K562 (cell line): ENCODE measurements at regions not wholly inside any gene's neighbourhood (a gene's known extent, or its start where the extent isn't known, plus 50 kb on each side); places are given as distances from the start of the nearest gene placed in this dataset.

Experiments
- ATAC-seq: fragments of 200-7000 bp; cut with Tn5 transposase; 3 replicates; pipeline ENCODE4 v1.9.1; 2020; ENCODE audit warnings: moderate library complexity
- BruUV-seq: library from RNA; stranded (reverse); fragments of 400-500 nt; replicated peaks from 2 replicates; lab custom pipeline; 2021; lab: Mats Ljungman, UMichigan
- CTCF ChIA-PET: fragments of 300-600 bp; formaldehyde crosslinking; extraction: SDS; loops from one replicate; lab custom pipeline; 2021; ENCODE audit warnings: low intra/inter-chr PET ratio; lab: Yijun Ruan, JAX
- POLR2A ChIA-PET: fragments of 300-600, 350-650 bp; sonication (Branson Sonifier 250); formaldehyde crosslinking; extraction: SDS; loops from one replicate; lab custom pipeline; 2021; ENCODE audit warnings: antibody characterized with exemption, inconsistent platforms; lab: Yijun Ruan, JAX
- DNase-seq, 4 experiments: peaks; one replicate each; pipeline versions ENCODE4 v3.0.0 to v3.0.0-alpha.2; 2011 to 2018; ENCODE audit warnings: low spot score in 3 of 4, mixed read lengths in 3 of 4; ENCODE audit errors: extremely low read depth in 1 of 4
- FAIRE-seq: peaks from 2 replicates; lab custom pipeline; 2011; peaks lifted over from hg19 to GRCh38; lab: Jason Lieb, UNC
- H2AFZ ChIP-seq: 2 replicates; pipeline ENCODE4 v1.6.0; 2011; ENCODE audit warnings: low read depth, low read length, control low read depth, inconsistent platforms
- H3K27ac ChIP-seq: fragments of 200-600 bp; 3 replicates; pipeline ENCODE4 v1.8.0; 2011; ENCODE audit warnings: low read depth, mild to moderate bottlenecking, control low read depth, inconsistent platforms, low read length, moderate library complexity, mixed read lengths; ENCODE audit errors: extremely low read depth
- H3K27me3 ChIP-seq, 2 experiments: fragments of 300-600 bp in 1 of 2; 2 replicates in 1 of 2; 3 replicates in 1 of 2; pipeline versions ENCODE4 v1.6.0 to v1.8.0; 2011; ENCODE audit warnings: inconsistent platforms in 2 of 2, low read length in 2 of 2, mild to moderate bottlenecking in 1 of 2, mixed read lengths in 1 of 2, moderate library complexity in 1 of 2; ENCODE audit not compliant: control insufficient read depth in 2 of 2, insufficient read depth in 2 of 2
- H3K36me3 ChIP-seq: fragments of 300-600 bp; 3 replicates; pipeline ENCODE4 v1.8.0; 2011; ENCODE audit warnings: mild to moderate bottlenecking, low read length, inconsistent platforms; ENCODE audit not compliant: control insufficient read depth, insufficient read depth
- H3K4me1 ChIP-seq, 2 experiments: fragments of 200-600 bp in 1 of 2; replicated peaks in 1 of 2; 2 replicates in 1 of 2; 3 replicates in 1 of 2; pipeline versions ENCODE4 v1.5.1 to v1.8.0; 2011; ENCODE audit warnings: inconsistent platforms in 2 of 2, low read length in 2 of 2, mild to moderate bottlenecking in 1 of 2, mixed read lengths in 1 of 2, moderate library complexity in 1 of 2; ENCODE audit not compliant: control insufficient read depth in 2 of 2, insufficient read depth in 2 of 2
- H3K4me2 ChIP-seq: 2 replicates; pipeline ENCODE4 v1.6.1; 2011; ENCODE audit warnings: low read length, control low read depth, inconsistent platforms, mixed read lengths; ENCODE audit not compliant: insufficient read depth
- H3K4me3 ChIP-seq: fragments of 200-600 bp; sonication (generic), shearing (Covaris generic); 2 replicates; pipeline ENCODE4 v1.5.1; 2016; ENCODE audit warnings: control low read depth, inconsistent platforms
- H3K79me2 ChIP-seq: fragments of 200-600 bp; 3 replicates; pipeline ENCODE4 v1.8.0; 2011; ENCODE audit warnings: low read length, inconsistent platforms; ENCODE audit not compliant: control insufficient read depth, insufficient read depth
- H3K9ac ChIP-seq, 2 experiments: 2 replicates each; pipeline versions ENCODE4 v1.6.0 to v1.6.1; 2011; ENCODE audit warnings: low read depth in 2 of 2, low read length in 2 of 2, control low read depth in 1 of 2, inconsistent platforms in 1 of 2, mild to moderate bottlenecking in 1 of 2, mixed read lengths in 1 of 2; ENCODE audit not compliant: insufficient read depth in 1 of 2
- H3K9me1 ChIP-seq: one replicate; pipeline ENCODE4 v1.6.0; 2011; ENCODE audit warnings: inconsistent platforms, mild to moderate bottlenecking, low read length, moderate library complexity; ENCODE audit not compliant: control insufficient read depth, insufficient read depth
- H3K9me3 ChIP-seq: replicated peaks from 2 replicates; pipeline ENCODE4 v1.5.1; 2011; ENCODE audit warnings: low read depth, low read length, inconsistent platforms; ENCODE audit not compliant: control insufficient read depth, insufficient read depth
- H4K20me1 ChIP-seq: replicated peaks from 2 replicates; pipeline ENCODE4 v1.6.1; 2011; ENCODE audit warnings: low read length, inconsistent platforms, mixed read lengths; ENCODE audit not compliant: control insufficient read depth, insufficient read depth
- CBX1 ChIP-seq: sonication (generic); IDR thresholded peaks from 2 replicates; pipeline ENCODE4 v1.6.1; 2016; ENCODE audit warnings: antibody characterized with exemption, low read depth, mild to moderate bottlenecking
- CBX8 ChIP-seq: fragments of 200-600 bp; sonication (generic); IDR thresholded peaks from 2 replicates; pipeline ENCODE4 v1.6.1; 2012; ENCODE audit warnings: borderline replicate concordance, mixed run types, low read depth, mild to moderate bottlenecking, moderate library complexity, mixed read lengths, low read length, control low read depth, inconsistent platforms; ENCODE audit not compliant: poor library complexity, severe bottlenecking; ENCODE audit errors: extremely low read depth
- CEBPG ChIP-seq, 3 experiments: fragments of 200-800 bp in 1 of 3; sonication (Bioruptor generic) in 1 of 3; sonication (generic) in 1 of 3; formaldehyde crosslinking in 1 of 3; IDR thresholded peaks in 2 of 3; conservative IDR thresholded peaks in 1 of 3; 2 replicates each; pipeline versions ENCODE4 v1.6.1 to v1.8.0; 2016 to 2022; ENCODE audit warnings: missing compliant biosample characterization in 2 of 3, missing genetic modification characterization in 2 of 3, mild to moderate bottlenecking in 1 of 3, missing genetic modification reagents in 1 of 3
- GABPA ChIP-seq: fragments of 200-800 bp; sonication (Bioruptor generic); conservative IDR thresholded peaks from 2 replicates; pipeline ENCODE4 v1.6.1; 2016; ENCODE audit warnings: low read depth, missing genetic modification characterization, missing compliant biosample characterization
- ILF3 ChIP-seq: fragments of 450-650 bp; IDR thresholded peaks from 2 replicates; pipeline ENCODE4 v1.6.1; 2018; ENCODE audit warnings: antibody characterized with exemption, mild to moderate bottlenecking, moderate library complexity, borderline replicate concordance
- RHOXF2B ChIP-seq: fragments of 250-450 bp; sonication (Bioruptor Pico); conservative IDR thresholded peaks from 2 replicates; pipeline ENCODE4 v1.5.1; 2021
- STAT5B ChIP-seq: fragments of 250-450 bp; sonication (Bioruptor Pico); IDR thresholded peaks from 2 replicates; pipeline ENCODE4 v1.8.0; 2021; ENCODE audit warnings: mild to moderate bottlenecking, inconsistent platforms
- U2AF2 ChIP-seq: fragments of 200-400 bp; formaldehyde crosslinking; optimal IDR thresholded peaks from 2 replicates; pipeline ENCODE3; 2017; ENCODE audit warnings: low read depth, mild to moderate bottlenecking, low read length
- XRCC5 ChIP-seq: fragments of 200-400 bp; formaldehyde crosslinking; IDR thresholded peaks from 2 replicates; pipeline ENCODE4 v1.6.1; 2017; ENCODE audit warnings: low read depth, mild to moderate bottlenecking, low read length
- ZNF24 ChIP-seq: fragments of 450-650 bp; IDR thresholded peaks from 2 replicates; pipeline ENCODE4 v1.6.1; 2016
- ZNF253 ChIP-seq: fragments of 250-450 bp; sonication (Bioruptor Pico); conservative IDR thresholded peaks from 2 replicates; pipeline ENCODE4 v1.6.1; 2021; ENCODE audit warnings: mild to moderate bottlenecking
- WGBS: fragments of 100-300 bp; shearing (Covaris generic); methylation state at CpG from one replicate; pipeline ENCODE4 v1.1.6; 2016; ENCODE audit warnings: low coverage, mixed read lengths; ENCODE audit not compliant: insufficient coverage; ENCODE audit errors: missing lambda C conversion rate; 5-methylcytosine and 5-hydroxymethylcytosine counted together
- in situ Hi-C: fragments of 300-500 bp; cut with MboI; formaldehyde crosslinking; loops from 4 replicates; pipeline ENCODE4 v1.15.0; 2018; ENCODE audit warnings: inconsistent platforms, mixed read lengths
- intact Hi-C: fragments of 100-400 bp; cut with micrococcal nuclease; formaldehyde crosslinking; loops from 2 replicates; pipeline ENCODE4 v1.14.2; 2022
- TF ChIP-seq, protein P1 (sequence below): fragments of 250-450 bp; sonication (Bioruptor Pico); IDR thresholded peaks from 2 replicates; pipeline ENCODE4 v1.4.0; 2020; ENCODE audit warnings: borderline replicate concordance
- TF ChIP-seq, protein P2 (sequence below): fragments of 250-450 bp; sonication (Bioruptor Pico); IDR thresholded peaks from 2 replicates; pipeline ENCODE4 v1.8.0; 2022; ENCODE audit warnings: moderate library complexity, mild to moderate bottlenecking, inconsistent platforms
- TF ChIP-seq, protein P3 (sequence below): IDR thresholded peaks from 2 replicates; pipeline ENCODE4 v1.6.1; 2016; ENCODE audit warnings: missing genetic modification characterization, missing compliant biosample characterization
- TF ChIP-seq, protein P4 (sequence below): fragments of 250-450 bp; sonication (Bioruptor Pico); IDR thresholded peaks from 2 replicates; pipeline ENCODE4 v1.8.0; 2022; ENCODE audit warnings: inconsistent platforms, mild to moderate bottlenecking, moderate library complexity, borderline replicate concordance

DNA sequence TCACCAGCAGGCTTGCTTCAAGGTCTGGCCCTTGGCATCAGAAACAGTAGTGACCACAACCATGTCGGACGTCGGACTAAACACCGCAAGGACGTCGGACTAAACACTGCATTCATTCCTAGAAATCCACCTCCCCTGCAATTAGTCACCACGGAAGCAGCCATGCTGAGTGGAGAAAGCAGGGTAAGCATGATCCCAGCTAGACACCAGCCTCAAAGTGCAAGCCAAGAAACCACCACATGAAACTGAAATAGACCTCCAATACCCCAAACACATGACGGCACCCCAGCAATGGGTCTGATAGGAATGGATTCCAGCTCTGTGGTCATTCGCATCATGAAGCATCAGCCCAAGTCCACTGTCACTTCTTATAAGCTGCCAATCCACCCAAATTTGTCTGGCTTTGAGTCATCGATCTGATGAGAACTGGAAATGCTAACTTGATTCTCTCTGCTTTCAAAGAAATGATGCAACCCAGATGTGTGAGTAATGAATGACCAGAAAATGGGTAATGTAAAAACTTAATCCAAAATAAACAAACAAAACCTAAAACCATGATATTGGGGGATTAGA, 348.3 kb upstream of the TMCO5A start:
- H3K9me1 ChIP-seq, result no peaks in the 10 kb centered on the region
- no peak for ATAC-seq
- no peak overlapping the region for H2AFZ ChIP-seq
- TF ChIP-seq CBX1 (no peak), RHOXF2B (CRISPR knock-in tag) (no peak), ZNF24 (no peak), U2AF2 (no peak), STAT5B (no peak), XRCC5 (no peak), ZNF253 (CRISPR knock-in tag) (no peak), ILF3 (no peak), CEBPG (CRISPR knock-in tag; IDR thresholded peaks at IDR 0.05) (no peak), CEBPG (tag; conservative IDR thresholded peaks at IDR 0.05 in 1 of 2, IDR thresholded peaks at IDR 0.05 in 1 of 2) (no peak), GABPA (tag) (no peak), CBX8 (no peak)
- TF ChIP-seq, protein P1, sequence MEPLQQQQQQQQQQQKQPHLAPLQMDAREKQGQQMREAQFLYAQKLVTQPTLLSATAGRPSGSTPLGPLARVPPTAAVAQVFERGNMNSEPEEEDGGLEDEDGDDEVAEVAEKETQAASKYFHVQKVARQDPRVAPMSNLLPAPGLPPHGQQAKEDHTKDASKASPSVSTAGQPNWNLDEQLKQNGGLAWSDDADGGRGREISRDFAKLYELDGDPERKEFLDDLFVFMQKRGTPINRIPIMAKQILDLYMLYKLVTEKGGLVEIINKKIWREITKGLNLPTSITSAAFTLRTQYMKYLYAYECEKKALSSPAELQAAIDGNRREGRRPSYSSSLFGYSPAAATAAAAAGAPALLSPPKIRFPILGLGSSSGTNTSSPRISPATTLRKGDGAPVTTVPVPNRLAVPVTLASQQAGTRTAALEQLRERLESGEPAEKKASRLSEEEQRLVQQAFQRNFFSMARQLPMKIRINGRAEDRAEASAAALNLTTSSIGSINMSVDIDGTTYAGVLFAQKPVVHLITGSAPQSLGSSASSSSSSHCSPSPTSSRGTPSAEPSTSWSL (CRISPR knock-in tag), result no peak
- TF ChIP-seq, protein P2, sequence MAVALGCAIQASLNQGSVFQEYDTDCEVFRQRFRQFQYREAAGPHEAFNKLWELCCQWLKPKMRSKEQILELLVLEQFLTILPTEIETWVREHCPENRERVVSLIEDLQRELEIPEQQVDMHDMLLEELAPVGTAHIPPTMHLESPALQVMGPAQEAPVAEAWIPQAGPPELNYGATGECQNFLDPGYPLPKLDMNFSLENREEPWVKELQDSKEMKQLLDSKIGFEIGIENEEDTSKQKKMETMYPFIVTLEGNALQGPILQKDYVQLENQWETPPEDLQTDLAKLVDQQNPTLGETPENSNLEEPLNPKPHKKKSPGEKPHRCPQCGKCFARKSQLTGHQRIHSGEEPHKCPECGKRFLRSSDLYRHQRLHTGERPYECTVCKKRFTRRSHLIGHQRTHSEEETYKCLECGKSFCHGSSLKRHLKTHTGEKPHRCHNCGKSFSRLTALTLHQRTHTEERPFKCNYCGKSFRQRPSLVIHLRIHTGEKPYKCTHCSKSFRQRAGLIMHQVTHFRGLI (CRISPR knock-in tag), result no peak
- TF ChIP-seq, protein P3, sequence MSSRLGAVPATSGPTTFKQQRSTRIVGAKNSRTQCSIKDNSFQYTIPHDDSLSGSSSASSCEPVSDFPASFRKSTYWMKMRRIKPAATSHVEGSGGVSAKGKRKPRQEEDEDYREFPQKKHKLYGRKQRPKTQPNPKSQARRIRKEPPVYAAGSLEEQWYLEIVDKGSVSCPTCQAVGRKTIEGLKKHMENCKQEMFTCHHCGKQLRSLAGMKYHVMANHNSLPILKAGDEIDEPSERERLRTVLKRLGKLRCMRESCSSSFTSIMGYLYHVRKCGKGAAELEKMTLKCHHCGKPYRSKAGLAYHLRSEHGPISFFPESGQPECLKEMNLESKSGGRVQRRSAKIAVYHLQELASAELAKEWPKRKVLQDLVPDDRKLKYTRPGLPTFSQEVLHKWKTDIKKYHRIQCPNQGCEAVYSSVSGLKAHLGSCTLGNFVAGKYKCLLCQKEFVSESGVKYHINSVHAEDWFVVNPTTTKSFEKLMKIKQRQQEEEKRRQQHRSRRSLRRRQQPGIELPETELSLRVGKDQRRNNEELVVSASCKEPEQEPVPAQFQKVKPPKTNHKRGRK (tag), result no peak
- TF ChIP-seq, protein P4, sequence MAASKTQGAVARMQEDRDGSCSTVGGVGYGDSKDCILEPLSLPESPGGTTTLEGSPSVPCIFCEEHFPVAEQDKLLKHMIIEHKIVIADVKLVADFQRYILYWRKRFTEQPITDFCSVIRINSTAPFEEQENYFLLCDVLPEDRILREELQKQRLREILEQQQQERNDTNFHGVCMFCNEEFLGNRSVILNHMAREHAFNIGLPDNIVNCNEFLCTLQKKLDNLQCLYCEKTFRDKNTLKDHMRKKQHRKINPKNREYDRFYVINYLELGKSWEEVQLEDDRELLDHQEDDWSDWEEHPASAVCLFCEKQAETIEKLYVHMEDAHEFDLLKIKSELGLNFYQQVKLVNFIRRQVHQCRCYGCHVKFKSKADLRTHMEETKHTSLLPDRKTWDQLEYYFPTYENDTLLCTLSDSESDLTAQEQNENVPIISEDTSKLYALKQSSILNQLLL (CRISPR knock-in tag), result no peak
- H3K36me3 ChIP-seq, result no peaks in the 10 kb centered on the region
- no peaks in the 10 kb centered on the region for H3K4me1 ChIP-seq
- CTCF ChIA-PET, result no interaction called here
- H3K9me3 ChIP-seq, result no peaks in the 10 kb centered on the region; the same call in 1 of the 2 replicates
- H3K27me3 ChIP-seq, result no peaks in the 10 kb centered on the region
- no peak overlapping the region for H3K4me3 ChIP-seq
- POLR2A ChIA-PET, result no interaction called here
- WGBS, result 1% methylated on average over 10 of the region's 10 CpGs
- no peaks in the 10 kb centered on the region for H4K20me1 ChIP-seq
- no peak overlapping the region for H3K27ac ChIP-seq
- H3K79me2 ChIP-seq, result no peaks in the 10 kb centered on the region
- in situ Hi-C loops (no loop called here), intact Hi-C loops (no loop called here)
- no peak for DNase-seq
- no peak overlapping the region for H3K4me2 ChIP-seq
- no peak overlapping the region for H3K9ac ChIP-seq
- FAIRE-seq, result no peak
- no TSS peak for BruUV-seq
